LoVo (cell line): ENCODE measurements at regions not wholly inside any gene's neighbourhood (a gene's known extent, or its start where the extent isn't known, plus 50 kb on each side); places are given as distances from the start of the nearest gene placed in this dataset.

ENCODE experiments used
- DNase-seq: peaks from one replicate; pipeline ENCODE4 v3.0.0-alpha.2; 2016; ENCODE audit warnings: low spot score

GRCh38 chr4:95672811-95673210 is 124.0 kb upstream of the UNC5C start:
- DNase-seq, result no peak

- DNase-seq, result no peak
These were observed 111.9 kb upstream of the UNC5C start for GRCh38 chr4:95660719-95661118.

GRCh38 chr4:95651891-95652290 is 103.1 kb upstream of the UNC5C start:
- DNase-seq, result no peak

GRCh38 chr4:95644417-95644816 is 95.6 kb upstream of the UNC5C start:
- DNase-seq, result no peak

- no peak for DNase-seq
These were observed 94.9 kb upstream of the UNC5C start for GRCh38 chr4:95643627-95644026.

- no peak for DNase-seq
These were observed 92.8 kb upstream of the UNC5C start for GRCh38 chr4:95641571-95641970.

GRCh38 chr4:95640311-95640710 is 91.5 kb upstream of the UNC5C start:
- no peak for DNase-seq

GRCh38 chr4:95638920-95639501 is 90.2 kb upstream of the UNC5C start:
- no peak for DNase-seq

- no peak for DNase-seq
These were observed 88.3 kb upstream of the UNC5C start for GRCh38 chr4:95637043-95637600.

- DNase-seq, result no peak
These were observed 87.3 kb upstream of the UNC5C start for GRCh38 chr4:95636061-95636460.

- no peak for DNase-seq
These were observed 78.9 kb upstream of the UNC5C start for GRCh38 chr4:95627709-95628108.

GRCh38 chr4:95627024-95627605 is 78.3 kb upstream of the UNC5C start:
- DNase-seq, result no peak

- DNase-seq, result no peak
These were observed 76.2 kb upstream of the UNC5C start for GRCh38 chr4:95625020-95625419.

GRCh38 chr4:95619525-95620443 is 71.0 kb upstream of the UNC5C start:
- DNase-seq, result no peak

- DNase-seq, result no peak
These were observed 66.0 kb upstream of the UNC5C start for GRCh38 chr4:95614684-95615205.

- no peak for DNase-seq
These were observed 61.3 kb upstream of the UNC5C start for GRCh38 chr4:95610061-95610569.

GRCh38 chr4:95606739-95607138 is 58.0 kb upstream of the UNC5C start:
- DNase-seq, result no peak

- DNase-seq, result no peak
These were observed 54.6 kb upstream of the UNC5C start for GRCh38 chr4:95603393-95603792.

GRCh38 chr4:95602872-95603271 is 54.1 kb upstream of the UNC5C start:
- no peak for DNase-seq

GRCh38 chr4:95601356-95601755 is 52.6 kb upstream of the UNC5C start:
- no peak for DNase-seq

- DNase-seq, result no peak
These were observed 51.1 kb upstream of the UNC5C start for GRCh38 chr4:95599777-95600400.
